Fibroblast of mammary gland (primary cell): ENCODE measurements at regions not wholly inside any gene's neighbourhood (a gene's known extent, or its start where the extent isn't known, plus 50 kb on each side); places are given as distances from the start of the nearest gene placed in this dataset.
"Not testable (repeated sequence)": the region's sequence is repeated elsewhere in the genome, so short reads cannot be mapped to it uniquely, and the experiment has no call there.

ENCODE experiments used
- DNase-seq: peaks from one replicate; pipeline ENCODE4 v3.0.0-alpha.2; 2010; ENCODE audit warnings: low read depth
- H3K4me3 ChIP-seq: 2 replicates; pipeline ENCODE4 v1.5.1; 2011; ENCODE audit warnings: low read depth, mild to moderate bottlenecking, low read length, moderate library complexity; ENCODE audit not compliant: control insufficient read depth

GRCh38 chr9:41778535-41779071 lies 350.6 kb downstream of the CNTNAP3B start:
- DNase-seq, H3K4me3 ChIP-seq: not testable (repeated sequence)

GRCh38 chr9:41777536-41777935 lies 351.7 kb downstream of the CNTNAP3B start:
- DNase-seq, H3K4me3 ChIP-seq: not testable (repeated sequence)

GRCh38 chr9:41772541-41772940 lies 356.7 kb downstream of the CNTNAP3B start:
- not testable (repeated sequence) for H3K4me3 ChIP-seq, DNase-seq

GRCh38 chr9:41771693-41772092 lies 357.5 kb downstream of the CNTNAP3B start:
- not testable (repeated sequence) for DNase-seq, H3K4me3 ChIP-seq

- not testable (repeated sequence) for H3K4me3 ChIP-seq, DNase-seq
Observed at GRCh38 chr9:41754822-41755221, 374.4 kb downstream of the CNTNAP3B start.

GRCh38 chr9:41754403-41754802 lies 374.8 kb downstream of the CNTNAP3B start:
- not testable (repeated sequence) for H3K4me3 ChIP-seq, DNase-seq

- DNase-seq, H3K4me3 ChIP-seq: not testable (repeated sequence)
Observed at GRCh38 chr9:41741897-41742296, 387.3 kb downstream of the CNTNAP3B start.

GRCh38 chr9:41741173-41741572 lies 388.1 kb downstream of the CNTNAP3B start:
- not testable (repeated sequence) for DNase-seq, H3K4me3 ChIP-seq

- not testable (repeated sequence) for DNase-seq, H3K4me3 ChIP-seq
Observed at GRCh38 chr9:41738681-41739080, 390.5 kb downstream of the CNTNAP3B start.

- not testable (repeated sequence) for H3K4me3 ChIP-seq, DNase-seq
Observed at GRCh38 chr9:41699190-41699589, 430.0 kb downstream of the CNTNAP3B start.

- H3K4me3 ChIP-seq, DNase-seq: not testable (repeated sequence)
Observed at GRCh38 chr9:41697080-41697479, 432.1 kb downstream of the CNTNAP3B start.

- H3K4me3 ChIP-seq, DNase-seq: not testable (repeated sequence)
Observed at GRCh38 chr9:41679312-41679711, 449.9 kb downstream of the CNTNAP3B start.

GRCh38 chr9:41663497-41664036 lies 465.7 kb downstream of the CNTNAP3B start:
- not testable (repeated sequence) for H3K4me3 ChIP-seq, DNase-seq

- DNase-seq, H3K4me3 ChIP-seq: not testable (repeated sequence)
Observed at GRCh38 chr9:41658706-41659105, 469.6 kb upstream of the ZNG1F start.

GRCh38 chr9:41658116-41658515 lies 469.0 kb upstream of the ZNG1F start:
- not testable (repeated sequence) for DNase-seq

GRCh38 chr9:41657141-41657540 lies 468.0 kb upstream of the ZNG1F start:
- DNase-seq = not testable (repeated sequence)

More at GRCh38 chr9:41658116-41658515, 469.0 kb upstream of the ZNG1F start:
- not testable (repeated sequence) for H3K4me3 ChIP-seq

GRCh38 chr9:41655071-41655554 lies 466.0 kb upstream of the ZNG1F start:
- DNase-seq = peak; percentile 16
- not testable (repeated sequence) for H3K4me3 ChIP-seq

More at GRCh38 chr9:41657141-41657540, 468.0 kb upstream of the ZNG1F start:
- H3K4me3 ChIP-seq = not testable (repeated sequence)

- not testable (repeated sequence) for DNase-seq, H3K4me3 ChIP-seq
Observed at GRCh38 chr9:41654349-41654748, 465.2 kb upstream of the ZNG1F start.

GRCh38 chr9:41653560-41654340 lies 464.6 kb upstream of the ZNG1F start:
- not testable (repeated sequence) for H3K4me3 ChIP-seq, DNase-seq
